ENCODE measurements at regions not wholly inside any gene's neighbourhood (a gene's known extent, or its start where the extent isn't known, plus 50 kb on each side); places are given as distances from the start of the nearest gene placed in this dataset.

GRCh38 chr3:73874606-73875369 lies 250.0 kb upstream of the PDZRN3 start:
- no peak for TF ChIP-seq YY1 (IDR thresholded peaks at IDR 0.05; ENCODE audit: low read depth)

- TF ChIP-seq CEBPB (IDR thresholded peaks at IDR 0.05) (no peak), REST (IDR thresholded peaks at IDR 0.05; ENCODE audit: low read depth) (no peak), TCF12 (IDR thresholded peaks at IDR 0.05; ENCODE audit: low read depth) (no peak), FOXM1 (IDR thresholded peaks at IDR 0.05; ENCODE audit: borderline replicate concordance, low read depth) (no peak), TEAD4 (IDR thresholded peaks at IDR 0.05) (no peak), EGR1 (IDR thresholded peaks at IDR 0.05) (no peak), RAD21 (IDR thresholded peaks at IDR 0.05; ENCODE audit: low read depth) (no peak), CREB1 (IDR thresholded peaks at IDR 0.05; ENCODE audit: low read depth) (no peak), ZBTB7A (IDR thresholded peaks at IDR 0.05; ENCODE audit: low read depth) (no peak), NFIC (IDR thresholded peaks at IDR 0.05) (no peak), USF1 (IDR thresholded peaks at IDR 0.05) (no peak), EP300 (IDR thresholded peaks at IDR 0.05; ENCODE audit: borderline replicate concordance) (no peak)
Measured at GRCh38 chr3:73874161-73874560, 249.4 kb upstream of the PDZRN3 start.

- TF ChIP-seq RAD21 (IDR thresholded peaks at IDR 0.05; ENCODE audit: low read depth) (peak; percentile 57), TAF1 (IDR thresholded peaks at IDR 0.05; ENCODE audit: low read depth) (no peak)
Measured at GRCh38 chr3:73868688-73869315, 244.1 kb upstream of the PDZRN3 start.

GRCh38 chr3:73867524-73867923 lies 242.8 kb upstream of the PDZRN3 start:
- no peak for TF ChIP-seq REST (IDR thresholded peaks at IDR 0.05; ENCODE audit: low read depth)
- TF ChIP-seq NFIC (IDR thresholded peaks at IDR 0.05) = no peak
- no peak for TF ChIP-seq CEBPB (IDR thresholded peaks at IDR 0.05)
- TF ChIP-seq RAD21 (IDR thresholded peaks at IDR 0.05; ENCODE audit: low read depth) = no peak
- no peak for TF ChIP-seq MAX (IDR thresholded peaks at IDR 0.05)
- TF ChIP-seq EGR1 (IDR thresholded peaks at IDR 0.05) = no peak
- TF ChIP-seq EP300 (IDR thresholded peaks at IDR 0.05; ENCODE audit: borderline replicate concordance) = no peak
- TF ChIP-seq USF1 (IDR thresholded peaks at IDR 0.05) = no peak
- no peak for TF ChIP-seq ZBTB7A (IDR thresholded peaks at IDR 0.05; ENCODE audit: low read depth)
- no peak for TF ChIP-seq CREB1 (IDR thresholded peaks at IDR 0.05; ENCODE audit: low read depth)
- no peak for TF ChIP-seq TAF1 (IDR thresholded peaks at IDR 0.05; ENCODE audit: low read depth)
- TF ChIP-seq TCF12 (IDR thresholded peaks at IDR 0.05; ENCODE audit: low read depth) = no peak
- no peak for TF ChIP-seq TEAD4 (IDR thresholded peaks at IDR 0.05)
- no peak for TF ChIP-seq YY1 (IDR thresholded peaks at IDR 0.05; ENCODE audit: low read depth)
- TF ChIP-seq FOXM1 (IDR thresholded peaks at IDR 0.05; ENCODE audit: borderline replicate concordance, low read depth) = no peak

GRCh38 chr3:73866846-73867245 lies 242.1 kb upstream of the PDZRN3 start:
- no peak for TF ChIP-seq REST (IDR thresholded peaks at IDR 0.05; ENCODE audit: low read depth)
- no peak for TF ChIP-seq FOXM1 (IDR thresholded peaks at IDR 0.05; ENCODE audit: borderline replicate concordance, low read depth)
- no peak for TF ChIP-seq ZBTB7A (IDR thresholded peaks at IDR 0.05; ENCODE audit: low read depth)
- TF ChIP-seq MAX (IDR thresholded peaks at IDR 0.05) = no peak
- TF ChIP-seq USF1 (IDR thresholded peaks at IDR 0.05) = no peak
- no peak for TF ChIP-seq RAD21 (IDR thresholded peaks at IDR 0.05; ENCODE audit: low read depth)
- no peak for TF ChIP-seq CREB1 (IDR thresholded peaks at IDR 0.05; ENCODE audit: low read depth)
- TF ChIP-seq EP300 (IDR thresholded peaks at IDR 0.05; ENCODE audit: borderline replicate concordance) = no peak
- TF ChIP-seq TAF1 (IDR thresholded peaks at IDR 0.05; ENCODE audit: low read depth) = no peak
- TF ChIP-seq EGR1 (IDR thresholded peaks at IDR 0.05) = no peak
- no peak for TF ChIP-seq TCF12 (IDR thresholded peaks at IDR 0.05; ENCODE audit: low read depth)
- TF ChIP-seq TEAD4 (IDR thresholded peaks at IDR 0.05) = no peak
- TF ChIP-seq NFIC (IDR thresholded peaks at IDR 0.05) = no peak
- no peak for TF ChIP-seq YY1 (IDR thresholded peaks at IDR 0.05; ENCODE audit: low read depth)
- no peak for TF ChIP-seq CEBPB (IDR thresholded peaks at IDR 0.05)

All from Ishikawa (cell line).